ENCODE measurements at regions not wholly inside any gene's neighbourhood (a gene's known extent, or its start where the extent isn't known, plus 50 kb on each side); places are given as distances from the start of the nearest gene placed in this dataset.

GRCh38 chr3:125654526-125654925 lies 59.2 kb upstream of the OSBPL11 start:
- WGBS, 3 donors = 67 to 100% (median 83%) methylated on average over 1 of the region's 1 CpG
- ATAC-seq = no peak
- DNase-seq = no peak
- H3K36me3 ChIP-seq (ENCODE audit: insufficient read depth in 1 of 2, low read depth in 1 of 2) = no peaks in the 10 kb centered on the region
- no peaks in the 10 kb centered on the region for H3K27me3 ChIP-seq (ENCODE audit: insufficient read depth in 3 of 3, low read length in 2 of 3)
- H3K4me1 ChIP-seq = peaks cover 14% of the 10 kb centered on the region
- TF ChIP-seq CTCF (IDR thresholded peaks at IDR 0.05) = no peak
- H3K9me3 ChIP-seq = no peaks in the 10 kb centered on the region
- intact Hi-C loops (cut with DNase I) = no loop called here
- H3K4me3 ChIP-seq = no peak overlapping the region
- no peak overlapping the region for H3K27ac ChIP-seq

- Histone ChIP-seq H3K36me3 (ENCODE audit: insufficient read depth in 1 of 2, low read depth in 1 of 2) (no peaks in the 10 kb centered on the region), H3K27ac (no peak overlapping the region), H3K4me1 (no peaks in the 10 kb centered on the region), H3K9me3 (no peaks in the 10 kb centered on the region), H3K27me3 (ENCODE audit: insufficient read depth in 3 of 3, low read length in 2 of 3) (no peaks in the 10 kb centered on the region), H3K4me3 (no peak overlapping the region)
- 93 to 96% (median 95%) methylated on average over 2 of the region's 2 CpGs for WGBS, 3 donors
- intact Hi-C loops (cut with DNase I) = no loop called here
- no peak for ATAC-seq
- TF ChIP-seq CTCF (IDR thresholded peaks at IDR 0.05) = no peak
- no peak for DNase-seq
Measured at GRCh38 chr3:125662675-125663074, 67.4 kb upstream of the OSBPL11 start.

GRCh38 chr3:125670352-125670751 lies 75.1 kb upstream of the OSBPL11 start:
- H3K4me1 ChIP-seq = no peaks in the 10 kb centered on the region
- intact Hi-C loops (cut with DNase I) = no loop called here
- H3K36me3 ChIP-seq (ENCODE audit: insufficient read depth in 1 of 2, low read depth in 1 of 2) = no peaks in the 10 kb centered on the region
- WGBS, 3 donors = 94 to 95% (median 94%) methylated on average over 1 of the region's 1 CpG
- no peak overlapping the region for H3K27ac ChIP-seq
- DNase-seq = no peak
- no peaks in the 10 kb centered on the region for H3K9me3 ChIP-seq
- ATAC-seq = no peak
- H3K27me3 ChIP-seq (ENCODE audit: insufficient read depth in 3 of 3, low read length in 2 of 3) = no peaks in the 10 kb centered on the region
- H3K4me3 ChIP-seq = no peak overlapping the region
- no peak for TF ChIP-seq CTCF (IDR thresholded peaks at IDR 0.05)

- H3K36me3 ChIP-seq (ENCODE audit: insufficient read depth in 1 of 2, low read depth in 1 of 2) = no peaks in the 10 kb centered on the region
Measured at GRCh38 chr3:125670945-125671344, 75.6 kb upstream of the OSBPL11 start.

More at GRCh38 chr3:125670945-125671344, 75.6 kb upstream of the OSBPL11 start:
- DNase-seq (no peak), ATAC-seq (no peak)
- no peak overlapping the region for H3K27ac ChIP-seq
- H3K4me3 ChIP-seq = no peak overlapping the region
- intact Hi-C loops (cut with DNase I) = no loop called here
- TF ChIP-seq CTCF (IDR thresholded peaks at IDR 0.05) = no peak
- no peaks in the 10 kb centered on the region for H3K4me1 ChIP-seq
- H3K9me3 ChIP-seq = no peaks in the 10 kb centered on the region
- no peaks in the 10 kb centered on the region for H3K27me3 ChIP-seq (ENCODE audit: insufficient read depth in 3 of 3, low read length in 2 of 3)
- whole genome bisulfite sequencing, 3 donors = 89 to 91% (median 89%) methylated on average over 4 of the region's 4 CpGs
